NCI-H446 treated with DMSO at 0.1 percent for 48 hours (cell line): ENCODE measurements at regions not wholly inside any gene's neighbourhood (a gene's known extent, or its start where the extent isn't known, plus 50 kb on each side); places are given as distances from the start of the nearest gene placed in this dataset.

Experiments
- DNase-seq: peaks from one replicate; lab custom pipeline; 2025; lab: John Stamatoyannopoulos, UW

GRCh38 chr3:168248383-168249204 lies 152.9 kb upstream of the GOLIM4 start:
- DNase-seq: peak; percentile 52

GRCh38 chr3:168241156-168241555 lies 145.4 kb upstream of the GOLIM4 start:
- DNase-seq: no peak

- no peak for DNase-seq
Measured at GRCh38 chr3:168239287-168239686, 143.6 kb upstream of the GOLIM4 start.

GRCh38 chr3:168233001-168233400 lies 137.3 kb upstream of the GOLIM4 start:
- no peak for DNase-seq

DNA sequence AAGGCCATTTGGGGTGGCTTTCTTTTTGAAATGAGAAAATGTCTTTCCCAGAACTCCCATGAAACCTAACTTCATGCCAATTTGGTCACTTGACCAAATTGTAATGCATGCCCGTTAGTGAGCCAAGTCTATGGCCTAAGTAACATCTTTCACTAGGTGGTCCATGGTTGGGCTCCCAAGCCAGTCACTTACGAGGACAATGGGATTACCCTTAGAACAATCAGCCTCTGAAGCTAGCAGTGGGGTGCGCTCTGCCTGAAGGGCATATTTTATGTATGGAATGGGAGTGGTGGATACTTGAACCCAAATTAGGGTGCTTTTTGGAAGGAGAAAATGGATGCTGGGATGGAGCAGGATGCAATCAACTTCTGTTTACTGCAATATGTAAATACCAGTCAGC lies 127.4 kb upstream of the GOLIM4 start:
- DNase-seq: no peak

- DNase-seq: peak; percentile 73
Measured at GRCh38 chr3:168220556-168220955, 124.8 kb upstream of the GOLIM4 start.

DNA sequence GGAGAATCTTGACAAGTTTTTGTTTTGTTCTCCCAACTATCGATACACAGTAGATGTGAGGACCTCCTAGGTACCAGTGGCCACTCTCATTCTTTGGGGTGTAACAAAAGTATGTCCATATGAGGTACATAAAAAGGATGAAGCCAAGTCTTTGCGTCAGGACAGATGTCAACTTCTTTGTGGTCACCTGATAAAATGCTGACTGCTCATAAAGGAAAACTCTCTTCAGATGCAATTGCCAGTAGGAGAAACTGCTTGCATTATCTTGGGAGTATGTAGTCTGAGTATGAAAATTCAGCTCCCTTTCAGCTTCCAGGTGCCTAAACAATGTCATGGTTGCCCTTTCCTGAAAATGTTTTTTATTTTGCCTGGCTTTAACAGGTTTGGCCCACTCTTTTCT lies 123.8 kb upstream of the GOLIM4 start:
- DNase-seq: no peak

- DNase-seq: no peak
Measured at GRCh38 chr3:168218600-168218999, 122.9 kb upstream of the GOLIM4 start.

DNA sequence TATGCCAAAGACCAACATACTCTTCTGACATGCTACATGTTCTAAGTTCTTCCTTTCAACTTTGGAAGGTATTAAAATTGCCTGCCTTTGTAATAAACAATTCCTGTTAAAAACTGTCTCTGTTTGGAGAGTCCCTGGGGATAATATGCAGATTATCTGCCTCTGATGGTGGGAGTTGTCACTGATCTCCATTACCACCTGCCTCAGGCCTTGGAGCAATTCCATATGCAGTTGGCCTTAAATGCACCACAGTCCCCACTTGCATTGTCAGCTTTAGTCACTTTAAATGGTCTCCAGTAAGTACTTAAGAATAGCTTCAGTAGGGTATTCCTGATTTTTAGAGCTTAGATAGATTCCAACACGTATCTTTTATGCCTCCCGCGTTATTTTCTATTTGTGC lies 121.1 kb upstream of the GOLIM4 start:
- no peak for DNase-seq

DNA sequence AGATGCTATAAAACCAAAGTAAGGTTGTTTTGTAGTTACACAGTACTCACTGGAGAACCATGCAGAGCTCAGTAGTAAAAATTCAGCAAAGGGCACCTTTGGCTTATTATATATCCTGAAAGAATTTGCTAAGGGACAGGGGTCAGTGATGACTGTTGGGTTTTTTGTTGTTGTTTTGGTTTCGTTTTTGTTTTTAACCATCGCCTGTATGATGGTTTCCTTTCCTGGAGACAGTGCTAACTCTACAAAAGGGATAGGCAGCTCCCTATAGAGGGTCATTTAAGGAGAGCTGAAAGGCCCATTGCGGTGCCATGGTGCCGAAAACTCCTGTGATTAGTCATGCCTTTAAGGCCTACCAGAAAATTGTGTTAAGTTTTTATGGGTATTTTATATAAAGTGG lies 118.2 kb upstream of the GOLIM4 start:
- no peak for DNase-seq

- peak; percentile 70 for DNase-seq
Measured at GRCh38 chr3:168212664-168213285, 117.1 kb upstream of the GOLIM4 start.

GRCh38 chr3:168205451-168205850 lies 109.7 kb upstream of the GOLIM4 start:
- DNase-seq: no peak

GRCh38 chr3:168197162-168197561 lies 101.4 kb upstream of the GOLIM4 start:
- DNase-seq: no peak

- DNase-seq: no peak
Measured at GRCh38 chr3:168191856-168192255, 96.1 kb upstream of the GOLIM4 start.

DNA sequence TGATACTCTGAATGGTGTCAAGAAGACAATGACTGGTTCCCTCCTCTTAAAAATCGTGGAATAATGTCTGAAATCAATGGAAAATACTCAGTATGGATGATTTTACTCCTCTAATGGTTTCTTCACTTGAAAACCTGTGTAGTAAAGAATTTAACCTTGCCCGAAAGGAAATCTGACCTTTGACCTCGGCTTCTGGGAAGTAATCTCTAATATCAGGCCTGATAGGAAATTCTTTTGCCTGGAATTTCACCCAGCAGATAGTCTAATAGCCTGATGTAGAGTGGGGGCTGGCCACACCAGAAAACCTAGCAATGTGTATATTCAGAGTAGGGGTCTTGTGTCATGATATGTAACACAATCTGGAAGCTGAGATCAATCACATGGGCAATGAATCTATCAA lies 91.5 kb upstream of the GOLIM4 start:
- DNase-seq: no peak

DNA sequence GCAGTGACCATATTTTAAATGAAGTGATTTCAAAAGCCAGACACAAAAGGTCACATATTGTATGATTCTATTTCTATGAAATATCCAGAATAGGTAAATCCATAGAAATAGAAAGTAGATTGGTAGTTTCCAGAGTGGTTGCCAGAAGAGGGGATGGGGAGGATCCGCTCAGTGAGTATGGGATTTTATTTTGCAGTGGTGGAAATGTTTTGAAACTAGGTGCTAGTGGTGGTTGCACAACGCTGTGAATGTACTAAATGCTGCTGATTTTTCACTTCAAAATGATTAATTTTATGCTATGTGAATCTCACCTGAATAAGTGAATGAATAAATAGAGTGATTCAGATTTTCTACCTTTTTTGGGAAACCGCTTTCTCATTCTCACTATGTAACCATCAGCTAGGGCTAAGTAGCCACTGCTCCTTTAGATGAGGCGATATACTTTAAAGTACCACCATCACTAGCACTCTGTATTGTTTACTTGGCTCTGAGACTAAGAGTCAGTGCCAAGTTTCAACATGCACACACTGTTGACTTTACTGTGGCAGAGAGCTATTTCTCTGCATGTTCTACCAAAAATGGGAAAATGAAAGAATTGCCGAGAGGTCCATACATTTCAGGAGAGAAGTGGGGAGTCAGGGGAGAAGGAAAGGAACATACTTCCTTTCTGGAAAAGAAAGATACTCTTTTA lies 90.7 kb upstream of the GOLIM4 start:
- DNase-seq: peak; percentile 23

DNA sequence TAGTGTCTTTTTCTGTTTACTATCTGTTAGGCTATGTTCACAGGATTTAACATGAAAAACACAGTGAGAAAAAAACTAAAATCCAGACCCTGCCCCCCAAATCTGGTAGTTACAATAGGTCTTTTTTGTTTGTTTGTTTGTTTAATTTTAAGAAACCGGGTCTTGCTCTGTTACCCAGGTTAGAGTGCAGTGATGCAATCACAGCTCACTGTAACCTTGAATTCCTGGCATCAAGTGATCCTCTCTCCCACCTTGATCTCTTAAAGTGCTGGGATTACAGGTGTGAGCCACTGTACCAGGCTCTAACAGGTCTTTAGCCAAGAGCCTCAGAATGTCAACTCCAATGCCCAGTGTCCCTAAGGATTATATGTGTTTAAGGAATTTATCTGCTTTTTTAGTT lies 88.0 kb upstream of the GOLIM4 start:
- DNase-seq: no peak

DNA sequence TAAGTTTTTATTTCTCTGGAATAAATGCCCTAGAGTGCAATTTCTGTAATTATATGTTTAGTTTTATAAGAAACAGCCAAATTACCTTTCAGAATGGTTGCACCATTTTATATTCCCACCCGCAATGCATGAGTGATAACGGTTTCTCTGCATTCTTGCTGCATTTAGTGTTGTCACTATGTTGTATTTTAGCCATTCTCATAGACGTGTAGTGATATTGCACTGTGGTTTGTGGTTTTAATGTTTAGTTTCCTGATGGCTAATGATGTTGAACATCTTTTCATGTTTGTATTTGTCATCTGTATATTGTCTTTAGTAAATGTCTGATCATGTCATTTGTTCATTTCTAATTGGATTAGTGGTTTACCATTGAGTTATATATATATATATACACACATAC lies 73.0 kb upstream of the GOLIM4 start:
- no peak for DNase-seq

DNA sequence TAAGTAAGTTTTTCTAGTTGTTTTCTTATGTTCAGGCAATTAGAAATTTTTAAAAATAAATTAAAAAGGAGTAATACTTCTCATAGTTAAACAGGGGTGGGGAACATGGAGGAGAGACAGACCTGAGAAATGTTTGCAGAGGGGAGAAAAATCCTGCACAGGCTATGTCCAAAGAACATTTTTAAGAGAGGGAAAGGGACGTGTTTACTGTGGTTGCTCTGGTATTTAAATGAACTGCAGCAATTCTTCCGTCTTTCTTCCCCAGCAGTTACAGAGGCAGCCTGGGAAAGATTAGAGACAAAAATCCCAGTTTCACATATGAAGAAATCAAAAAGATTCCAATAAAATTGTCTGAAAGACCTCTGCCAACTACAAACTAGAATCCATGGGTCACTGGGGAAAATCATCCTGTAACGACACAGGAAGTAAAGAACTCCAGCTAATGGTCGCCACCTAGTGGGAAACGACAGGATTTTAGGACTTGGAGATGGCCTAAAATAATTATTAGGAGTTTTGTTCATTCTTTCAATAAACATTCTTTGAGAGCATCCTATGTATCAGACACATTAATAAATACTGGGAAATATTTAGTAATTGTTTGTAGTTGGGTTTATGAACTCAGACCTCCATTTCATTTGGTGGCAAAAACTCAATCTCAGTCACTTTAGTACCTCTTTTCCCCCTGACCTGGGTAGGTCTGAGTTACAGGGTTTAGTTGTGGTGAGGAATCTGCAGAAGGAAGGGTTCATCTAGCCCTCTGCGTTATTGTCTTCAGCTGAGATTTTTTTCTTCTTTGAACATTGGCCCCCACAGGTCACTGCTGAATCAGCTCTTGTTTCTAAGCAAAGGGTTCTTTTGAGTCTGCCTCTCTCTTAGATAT lies 69.9 kb upstream of the GOLIM4 start:
- peak; percentile 65 for DNase-seq

- DNase-seq: no peak
Measured at GRCh38 chr3:168162172-168162571, 66.4 kb upstream of the GOLIM4 start.

DNA sequence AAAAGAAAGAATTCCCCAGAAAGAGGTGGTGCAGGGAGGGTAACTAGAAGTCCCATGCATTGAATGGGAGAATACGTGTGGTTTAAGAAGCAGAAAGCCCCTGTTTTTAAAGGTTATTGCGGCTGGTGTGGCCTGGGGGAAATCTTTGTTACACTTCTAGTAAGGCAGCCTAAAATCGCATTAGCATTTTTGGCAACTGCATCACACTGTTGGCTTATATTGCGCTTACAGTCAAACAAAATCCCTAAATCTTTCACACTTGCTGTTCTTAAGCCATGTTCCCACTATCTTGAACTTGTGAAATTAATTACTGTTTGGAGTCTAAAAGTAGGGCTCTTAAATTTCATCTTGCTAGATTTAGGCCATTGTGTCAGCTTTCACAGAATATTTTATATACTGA lies 66.0 kb upstream of the GOLIM4 start:
- DNase-seq: no peak

- no peak for DNase-seq
Measured at GRCh38 chr3:168157903-168158302, 62.2 kb upstream of the GOLIM4 start.
